Nephron (organoid): ENCODE measurements at regions not wholly inside any gene's neighbourhood (a gene's known extent, or its start where the extent isn't known, plus 50 kb on each side); places are given as distances from the start of the nearest gene placed in this dataset.

Experiments
- H3K27ac Mint-ChIP-seq, 3 experiments: 2 replicates each; pipeline ENCODE4 v1.8.0; 2020; ENCODE audit warnings: mixed read lengths in 3 of 3, mild to moderate bottlenecking in 2 of 3, moderate library complexity in 1 of 3
- H3K27me3 Mint-ChIP-seq: 2 replicates; pipeline ENCODE4 v1.8.0; 2021; ENCODE audit warnings: low read depth, mild to moderate bottlenecking, moderate library complexity, mixed read lengths
- H3K36me3 Mint-ChIP-seq: 2 replicates; pipeline ENCODE4 v1.8.0; 2020; ENCODE audit warnings: low read depth, mixed read lengths
- H3K4me1 Mint-ChIP-seq: 2 replicates; pipeline ENCODE4 v1.8.0; 2020; ENCODE audit warnings: mixed read lengths
- H3K4me3 Mint-ChIP-seq, 3 experiments: 2 replicates each; pipeline ENCODE4 v1.8.0; 2020; ENCODE audit warnings: mild to moderate bottlenecking in 3 of 3, mixed read lengths in 3 of 3, moderate library complexity in 2 of 3
- H3K9me3 Mint-ChIP-seq: 2 replicates; pipeline ENCODE4 v1.8.0; 2020; ENCODE audit warnings: mixed read lengths
- TF ChIP-seq, protein P1 (sequence below), 3 experiments: fragments of 200-600 bp; sonication (generic); IDR thresholded peaks; one replicate each; pipeline ENCODE4 v1.5.0; 2021; ENCODE audit warnings: antibody characterized with exemption in 3 of 3; ENCODE audit not compliant: unreplicated experiment in 3 of 3

DNA sequence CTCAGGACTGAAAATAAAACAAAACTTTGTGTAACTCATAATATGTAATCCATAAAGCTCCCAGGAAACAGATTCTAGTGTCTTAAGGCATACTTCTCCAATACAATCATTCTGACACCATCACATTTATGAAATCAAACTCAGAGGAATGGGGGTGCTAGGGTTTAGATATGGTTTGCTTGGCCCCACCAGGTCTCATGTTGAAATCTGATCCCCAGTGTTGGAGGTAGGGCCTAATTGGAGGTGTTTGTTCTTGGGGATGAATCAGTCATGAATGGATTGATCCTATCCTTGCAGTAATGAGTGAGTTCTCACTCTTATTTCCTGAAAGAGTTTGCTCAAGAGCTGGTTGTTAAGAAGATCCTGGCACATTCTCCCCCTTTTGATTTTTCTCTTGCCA, 380.9 kb downstream of the ETS1 start:
- Mint-ChIP-seq H3K4me3 (no peak overlapping the region), H3K36me3 (no peaks in the 10 kb centered on the region), H3K4me1 (peaks cover 33% of the 10 kb centered on the region), H3K9me3 (peaks cover 8% of the 10 kb centered on the region), H3K27me3 (no peaks in the 10 kb centered on the region), H3K27ac (no peak overlapping the region)
- TF ChIP-seq, protein P1, sequence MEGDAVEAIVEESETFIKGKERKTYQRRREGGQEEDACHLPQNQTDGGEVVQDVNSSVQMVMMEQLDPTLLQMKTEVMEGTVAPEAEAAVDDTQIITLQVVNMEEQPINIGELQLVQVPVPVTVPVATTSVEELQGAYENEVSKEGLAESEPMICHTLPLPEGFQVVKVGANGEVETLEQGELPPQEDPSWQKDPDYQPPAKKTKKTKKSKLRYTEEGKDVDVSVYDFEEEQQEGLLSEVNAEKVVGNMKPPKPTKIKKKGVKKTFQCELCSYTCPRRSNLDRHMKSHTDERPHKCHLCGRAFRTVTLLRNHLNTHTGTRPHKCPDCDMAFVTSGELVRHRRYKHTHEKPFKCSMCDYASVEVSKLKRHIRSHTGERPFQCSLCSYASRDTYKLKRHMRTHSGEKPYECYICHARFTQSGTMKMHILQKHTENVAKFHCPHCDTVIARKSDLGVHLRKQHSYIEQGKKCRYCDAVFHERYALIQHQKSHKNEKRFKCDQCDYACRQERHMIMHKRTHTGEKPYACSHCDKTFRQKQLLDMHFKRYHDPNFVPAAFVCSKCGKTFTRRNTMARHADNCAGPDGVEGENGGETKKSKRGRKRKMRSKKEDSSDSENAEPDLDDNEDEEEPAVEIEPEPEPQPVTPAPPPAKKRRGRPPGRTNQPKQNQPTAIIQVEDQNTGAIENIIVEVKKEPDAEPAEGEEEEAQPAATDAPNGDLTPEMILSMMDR (IDR thresholded peaks at IDR 0.05; ENCODE audit: unreplicated experiment in 3 of 3), result no peak

DNA sequence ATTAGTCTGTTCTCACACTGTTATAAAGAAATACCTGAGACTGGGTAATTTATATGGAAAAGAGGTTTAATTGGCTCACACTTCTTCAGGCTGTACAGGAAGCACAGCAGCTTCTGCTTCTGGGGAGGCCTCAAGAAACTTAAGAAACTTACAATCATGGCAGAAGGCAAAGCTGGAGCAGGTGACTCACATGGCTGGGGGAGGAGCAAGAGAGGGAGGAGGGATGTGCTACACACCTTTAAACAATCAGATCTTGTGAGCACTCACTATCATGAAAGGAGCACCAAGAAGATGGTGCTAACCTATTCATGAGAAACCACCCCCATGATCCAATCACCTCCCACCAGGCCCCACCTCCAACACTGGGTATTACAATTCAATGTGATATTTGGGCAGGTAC, 381.6 kb downstream of the ETS1 start:
- Mint-ChIP-seq H3K27me3 (no peaks in the 10 kb centered on the region), H3K9me3 (peaks cover 8% of the 10 kb centered on the region), H3K4me3 (no peak overlapping the region), H3K36me3 (no peaks in the 10 kb centered on the region), H3K27ac (no peak overlapping the region), H3K4me1 (peaks cover 26% of the 10 kb centered on the region)
- TF ChIP-seq, protein P1 (IDR thresholded peaks at IDR 0.05; ENCODE audit: unreplicated experiment in 3 of 3), result no peak

DNA sequence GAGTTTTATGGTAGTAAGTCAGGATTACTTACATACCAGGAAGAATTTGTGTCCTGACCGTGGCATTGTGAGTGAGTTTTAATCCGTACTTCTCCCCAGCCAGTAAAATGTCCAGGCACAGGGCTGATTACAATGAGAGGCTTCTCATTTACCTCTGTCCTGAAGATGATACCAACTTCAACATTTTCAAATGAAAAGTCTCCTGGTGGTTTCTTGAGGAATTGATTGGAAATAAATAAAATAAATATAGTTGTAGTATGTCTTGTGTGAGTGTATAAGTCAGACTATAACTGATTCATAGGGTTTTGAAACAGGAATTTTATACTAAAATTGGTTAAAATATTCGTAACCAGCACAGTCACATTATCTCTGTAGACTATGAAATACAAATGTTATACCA, 382.5 kb downstream of the ETS1 start:
- Mint-ChIP-seq H3K9me3 (peaks cover 8% of the 10 kb centered on the region), H3K36me3 (no peaks in the 10 kb centered on the region), H3K27ac (no peak overlapping the region), H3K4me1 (peaks cover 17% of the 10 kb centered on the region), H3K27me3 (no peaks in the 10 kb centered on the region), H3K4me3 (no peak overlapping the region)
- TF ChIP-seq, protein P1 (IDR thresholded peaks at IDR 0.05; ENCODE audit: unreplicated experiment in 3 of 3), result no peak

DNA sequence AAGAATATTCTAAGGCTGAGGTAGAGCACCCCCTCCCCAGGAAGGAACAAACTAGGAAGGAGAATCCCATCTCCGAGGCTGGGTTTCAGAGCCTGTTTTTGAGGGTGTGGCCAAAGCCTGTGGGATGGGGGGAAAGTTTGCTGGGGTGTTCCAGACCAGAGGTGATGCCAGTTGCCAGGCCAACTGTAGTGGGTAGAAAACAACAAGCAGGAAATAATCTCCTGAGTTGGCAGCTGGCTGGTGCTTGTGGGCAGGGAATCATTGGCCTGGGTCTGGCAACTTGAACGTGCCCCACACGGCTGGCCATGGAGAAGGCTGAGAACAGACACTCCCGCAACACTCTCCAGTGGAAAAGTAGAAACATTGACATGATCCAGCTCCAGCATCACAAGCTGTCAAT, 385.6 kb downstream of the ETS1 start:
- H3K9me3 Mint-ChIP-seq, result peaks cover 8% of the 10 kb centered on the region
- no peaks in the 10 kb centered on the region for H3K27me3 Mint-ChIP-seq
- H3K4me3 Mint-ChIP-seq, result no peak overlapping the region
- H3K4me1 Mint-ChIP-seq, result no peaks in the 10 kb centered on the region
- no peaks in the 10 kb centered on the region for H3K36me3 Mint-ChIP-seq
- TF ChIP-seq, protein P1 (IDR thresholded peaks at IDR 0.05; ENCODE audit: unreplicated experiment in 3 of 3), result no peak
- peak overlapping the region in 2 of 3 experiments; percentile 16 to 46 for H3K27ac Mint-ChIP-seq

DNA sequence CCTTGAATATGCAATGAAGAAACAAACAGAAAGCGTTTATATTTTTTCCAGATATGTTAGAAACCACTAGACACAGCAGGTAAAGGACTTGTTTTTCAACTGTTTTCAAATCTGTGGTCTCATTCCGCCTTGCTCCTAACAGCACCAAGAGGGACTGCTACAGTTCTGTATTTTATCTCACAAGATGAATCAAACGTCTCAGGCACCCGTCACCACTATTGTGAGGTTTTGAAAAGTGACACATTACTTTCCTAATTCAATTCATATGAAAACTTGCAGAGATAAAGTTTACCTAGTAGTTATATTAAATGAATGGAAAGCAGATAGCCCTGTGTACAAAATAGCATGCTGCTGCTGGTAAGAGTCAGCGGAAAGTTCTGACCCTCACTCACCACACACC, 386.3 kb downstream of the ETS1 start:
- no peaks in the 10 kb centered on the region for H3K27me3 Mint-ChIP-seq
- H3K36me3 Mint-ChIP-seq, result no peaks in the 10 kb centered on the region
- H3K27ac Mint-ChIP-seq, result no peak overlapping the region
- peaks cover 4% of the 10 kb centered on the region for H3K9me3 Mint-ChIP-seq
- no peaks in the 10 kb centered on the region for H3K4me1 Mint-ChIP-seq
- TF ChIP-seq, protein P1 (IDR thresholded peaks at IDR 0.05; ENCODE audit: unreplicated experiment in 3 of 3), result no peak
- H3K4me3 Mint-ChIP-seq, result no peak overlapping the region

DNA sequence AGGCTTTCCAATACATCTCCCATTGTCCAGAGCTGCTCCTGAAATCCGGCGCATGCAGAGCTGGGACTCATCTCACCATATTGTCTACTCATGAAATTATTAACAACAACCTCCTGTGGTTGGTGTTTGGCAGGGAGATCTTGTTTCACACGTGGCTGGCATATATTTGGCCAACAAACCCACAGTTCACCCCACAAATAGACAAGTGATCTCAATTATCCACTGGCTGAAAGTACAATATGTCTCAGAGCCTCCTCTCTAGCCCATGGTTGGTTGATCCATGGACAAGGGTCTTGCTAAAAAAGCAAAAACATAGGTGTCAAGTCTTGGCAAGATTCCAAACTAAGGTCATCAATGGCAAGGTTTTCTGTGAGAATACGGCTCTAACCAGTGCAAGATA, 386.9 kb downstream of the ETS1 start:
- Mint-ChIP-seq H3K36me3 (no peaks in the 10 kb centered on the region), H3K27me3 (no peaks in the 10 kb centered on the region), H3K9me3 (peaks cover 3% of the 10 kb centered on the region), H3K4me3 (no peak overlapping the region), H3K4me1 (no peaks in the 10 kb centered on the region), H3K27ac (no peak overlapping the region)
- TF ChIP-seq, protein P1 (IDR thresholded peaks at IDR 0.05; ENCODE audit: unreplicated experiment in 3 of 3), result no peak
